Esophagus muscularis mucosa (tissue), 4 donors: ENCODE measurements at regions not wholly inside any gene's neighbourhood (a gene's known extent, or its start where the extent isn't known, plus 50 kb on each side); places are given as distances from the start of the nearest gene placed in this dataset.
"Not testable (repeated sequence)": the region's sequence is repeated elsewhere in the genome, so short reads cannot be mapped to it uniquely, and the experiment has no call there.

Experiments
- EP300 ChIP-seq: sonication (generic); formaldehyde crosslinking; IDR thresholded peaks from one replicate; pipeline ENCODE4 v1.6.1; 2017; ENCODE audit warnings: antibody characterized with exemption
- POLR2A ChIP-seq: fragments of 450-650 bp; IDR thresholded peaks from one replicate; pipeline ENCODE4 v1.6.1; 2017; ENCODE audit warnings: antibody characterized with exemption, moderate library complexity, mild to moderate bottlenecking, low read depth
- POLR2AphosphoS5 ChIP-seq, 2 donors: sonication (generic); formaldehyde crosslinking; IDR thresholded peaks; one replicate each; pipeline ENCODE4 v1.6.1; 2017; ENCODE audit warnings: antibody characterized with exemption in 2 of 2
- TF ChIP-seq, protein P1 (sequence below), 3 experiments: fragments of 200-600 bp in 2 of 3; fragments of 450-650 bp in 1 of 3; sonication (generic) in 2 of 3; IDR thresholded peaks; one replicate each; pipeline ENCODE4 v1.5.1; 2017 to 2019; ENCODE audit warnings: antibody characterized with exemption in 3 of 3, mild to moderate bottlenecking in 2 of 3, moderate library complexity in 1 of 3

DNA sequence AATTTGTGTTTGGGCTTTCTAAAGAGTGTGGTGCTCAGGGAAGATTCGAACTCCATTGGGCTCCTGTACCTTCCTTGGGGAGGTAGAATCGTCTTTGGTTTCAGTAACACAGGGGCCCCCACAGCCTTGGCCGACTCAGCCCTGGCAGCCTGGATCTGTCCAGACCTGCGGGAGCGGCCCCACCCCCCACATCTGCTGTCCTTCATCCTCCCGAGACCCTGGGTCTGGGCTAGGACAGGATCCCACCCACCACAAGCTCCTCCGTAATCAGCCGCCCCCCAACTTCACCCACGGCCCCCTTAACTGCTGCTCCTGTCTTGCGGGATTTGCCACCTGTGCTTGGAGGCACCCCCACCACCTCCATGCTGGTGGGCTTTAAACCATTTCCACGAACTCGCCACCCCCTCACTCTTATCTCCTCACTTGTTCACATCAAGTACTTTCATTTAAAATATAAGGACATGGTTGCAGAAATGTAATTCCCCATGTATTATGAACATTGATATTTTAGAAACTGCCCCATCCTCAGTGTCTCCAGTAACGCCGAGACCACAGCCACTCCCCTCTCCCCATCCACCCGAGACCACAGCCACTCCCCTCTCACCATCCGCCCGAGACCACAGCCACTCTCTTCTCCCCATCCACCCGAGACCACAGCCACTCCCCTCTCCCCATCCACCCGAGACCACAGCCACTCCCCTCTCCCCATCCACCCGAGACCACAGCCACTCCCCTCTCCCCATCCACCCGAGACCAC is 84.7 kb upstream of the SFSWAP start:
- TF ChIP-seq, protein P1, sequence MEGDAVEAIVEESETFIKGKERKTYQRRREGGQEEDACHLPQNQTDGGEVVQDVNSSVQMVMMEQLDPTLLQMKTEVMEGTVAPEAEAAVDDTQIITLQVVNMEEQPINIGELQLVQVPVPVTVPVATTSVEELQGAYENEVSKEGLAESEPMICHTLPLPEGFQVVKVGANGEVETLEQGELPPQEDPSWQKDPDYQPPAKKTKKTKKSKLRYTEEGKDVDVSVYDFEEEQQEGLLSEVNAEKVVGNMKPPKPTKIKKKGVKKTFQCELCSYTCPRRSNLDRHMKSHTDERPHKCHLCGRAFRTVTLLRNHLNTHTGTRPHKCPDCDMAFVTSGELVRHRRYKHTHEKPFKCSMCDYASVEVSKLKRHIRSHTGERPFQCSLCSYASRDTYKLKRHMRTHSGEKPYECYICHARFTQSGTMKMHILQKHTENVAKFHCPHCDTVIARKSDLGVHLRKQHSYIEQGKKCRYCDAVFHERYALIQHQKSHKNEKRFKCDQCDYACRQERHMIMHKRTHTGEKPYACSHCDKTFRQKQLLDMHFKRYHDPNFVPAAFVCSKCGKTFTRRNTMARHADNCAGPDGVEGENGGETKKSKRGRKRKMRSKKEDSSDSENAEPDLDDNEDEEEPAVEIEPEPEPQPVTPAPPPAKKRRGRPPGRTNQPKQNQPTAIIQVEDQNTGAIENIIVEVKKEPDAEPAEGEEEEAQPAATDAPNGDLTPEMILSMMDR (IDR thresholded peaks at IDR 0.05) = not testable (repeated sequence)
- not testable (repeated sequence) for TF ChIP-seq EP300; POLR2A; POLR2AphosphoS5 (IDR thresholded peaks at IDR 0.05)
